HG03139 (cell line): ENCODE measurements at regions not wholly inside any gene's neighbourhood (a gene's known extent, or its start where the extent isn't known, plus 50 kb on each side); places are given as distances from the start of the nearest gene placed in this dataset.
A peak's percentile ranks its signal among the peaks of the same experiment; 100 is the strongest.
"Not testable (repeated sequence)": the region's sequence is repeated elsewhere in the genome, so short reads cannot be mapped to it uniquely, and the experiment has no call there.

Source experiments
- ATAC-seq: cut with Tn5 transposase; IDR thresholded peaks from one replicate; pipeline ENCODE4 v1.9.1; 2021; ENCODE audit not compliant: unreplicated experiment

DNA sequence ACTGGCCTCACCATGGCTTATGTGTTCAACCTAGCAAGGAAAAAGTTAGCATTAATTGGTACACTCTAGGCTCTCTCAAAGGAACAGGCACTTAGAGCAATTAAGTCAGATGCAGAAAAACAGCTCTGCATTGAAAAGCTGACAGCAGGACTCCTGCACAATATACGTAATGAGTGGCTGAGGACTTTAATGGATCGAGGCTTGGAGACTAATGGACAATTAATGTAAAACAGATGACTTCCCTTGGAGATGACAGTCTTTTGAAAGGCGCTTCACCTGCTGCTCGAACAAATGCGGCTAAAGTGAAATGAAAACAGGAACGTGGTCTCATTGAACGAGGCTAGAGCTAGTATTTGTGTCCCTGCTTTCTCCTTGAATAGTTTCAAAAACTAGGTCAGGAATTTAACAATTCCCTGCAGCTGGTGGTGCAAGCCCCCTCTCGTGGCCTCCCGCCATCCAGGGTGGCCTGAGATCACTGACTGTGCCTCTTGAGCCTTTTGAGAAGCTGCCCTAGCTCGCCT lies 137.1 kb downstream of the ELOVL4 start:
- no peak for ATAC-seq

DNA sequence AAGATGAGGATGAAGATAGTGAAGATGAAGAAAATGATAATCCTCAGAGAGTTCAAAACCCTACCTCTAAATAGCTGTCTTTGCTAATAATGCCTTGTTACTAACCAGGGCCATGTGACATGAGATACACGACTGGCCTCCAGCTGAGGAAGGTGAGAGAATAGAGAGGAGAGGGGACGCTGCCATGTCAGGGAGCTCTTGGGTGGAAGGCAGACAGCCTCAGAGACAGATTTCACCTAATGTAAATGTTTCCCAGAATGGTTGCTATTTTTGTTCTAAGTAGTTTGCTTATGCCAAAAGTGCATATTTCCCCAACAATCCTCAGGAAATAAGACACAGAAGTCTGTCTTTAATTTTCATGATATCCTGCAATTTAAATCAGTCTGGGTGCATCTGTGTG lies 138.4 kb downstream of the ELOVL4 start:
- no peak for ATAC-seq

DNA sequence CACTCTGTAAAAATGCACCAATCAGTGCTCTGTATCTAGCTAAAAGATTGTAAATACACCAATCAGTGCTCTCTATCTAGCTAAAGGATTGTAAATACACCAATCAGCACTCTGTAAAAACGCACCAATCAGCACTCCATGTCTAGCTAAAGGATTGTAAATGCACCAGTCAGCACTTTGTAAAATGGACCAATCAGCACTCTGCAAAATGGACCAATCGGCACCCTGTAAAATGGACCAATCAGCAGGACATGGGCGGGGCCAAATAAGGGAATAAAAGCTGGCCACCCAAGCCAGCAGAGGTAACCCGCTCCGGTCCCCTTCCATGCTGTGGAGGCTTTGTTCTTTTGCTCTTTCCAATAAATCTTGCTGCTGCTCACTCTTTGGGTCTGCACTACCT lies 140.7 kb downstream of the ELOVL4 start:
- ATAC-seq: not testable (repeated sequence)

DNA sequence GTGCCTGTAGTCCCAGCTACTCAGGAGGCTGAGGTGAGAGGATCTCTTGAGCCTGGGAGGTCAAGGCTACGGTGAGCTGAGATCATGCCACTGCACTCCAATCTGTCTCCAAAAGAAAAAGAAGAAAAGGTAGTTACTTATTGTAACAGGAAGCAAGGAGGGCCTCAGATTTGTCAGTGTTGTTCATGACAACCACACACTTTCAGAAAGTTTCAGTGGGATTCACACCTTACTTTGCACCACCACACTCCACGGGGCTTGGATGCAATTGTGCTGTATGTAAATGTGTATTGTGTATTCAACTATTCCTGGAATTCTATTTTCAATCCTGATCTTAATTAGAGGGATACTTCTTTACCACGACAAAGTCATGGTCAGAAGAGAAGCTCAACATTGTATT lies 142.6 kb downstream of the ELOVL4 start:
- no peak for ATAC-seq

DNA sequence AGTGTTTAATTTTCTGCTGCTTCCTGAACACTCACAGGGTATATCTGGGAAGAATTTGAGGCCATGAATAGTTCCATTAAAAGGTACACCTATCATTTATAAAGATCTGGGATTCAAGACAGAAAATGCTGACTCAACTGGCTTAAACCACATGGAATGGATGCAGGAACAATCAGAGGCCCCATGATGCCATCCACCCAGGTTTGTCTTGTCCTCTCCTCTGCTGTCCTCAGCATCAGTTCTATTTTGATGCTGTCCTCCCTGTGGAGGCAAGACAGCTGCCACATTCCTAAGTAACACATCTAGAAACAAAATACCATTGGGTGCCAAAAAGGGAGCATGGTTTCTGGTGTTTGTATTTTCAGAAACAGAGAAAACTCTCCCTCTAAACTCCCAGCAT lies 143.4 kb downstream of the ELOVL4 start:
- ATAC-seq: no peak

DNA sequence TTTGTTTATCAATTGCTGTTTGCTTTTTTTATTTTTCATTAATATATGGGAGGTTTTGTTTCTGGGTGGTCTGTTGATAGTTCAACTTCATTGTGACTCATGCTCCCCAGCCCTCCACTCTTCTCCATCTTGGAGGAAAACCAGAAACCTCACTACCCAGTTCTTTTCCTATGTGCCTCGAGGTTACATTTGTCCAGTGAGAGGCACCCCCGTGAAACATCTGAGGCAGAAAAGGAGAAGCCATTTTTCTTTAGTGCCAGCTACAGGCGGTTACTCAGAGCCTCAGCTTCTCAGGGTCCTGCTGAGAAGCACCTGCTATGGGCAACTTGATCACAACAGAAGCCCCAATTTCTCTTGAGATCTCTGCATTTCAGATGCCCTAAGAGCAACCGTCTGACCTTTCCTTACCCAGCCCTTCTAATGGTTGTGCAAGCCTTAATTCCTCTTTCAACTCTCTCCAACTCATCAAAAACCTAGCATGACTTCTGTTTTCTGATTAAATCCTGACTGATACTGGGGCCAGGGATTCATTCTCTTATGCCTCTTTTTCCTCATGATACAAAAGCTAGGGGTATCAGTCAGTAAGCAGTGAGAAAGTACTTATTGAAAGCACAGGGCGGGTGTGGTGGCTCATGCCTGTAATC lies 144.6 kb downstream of the ELOVL4 start:
- ATAC-seq: no peak

DNA sequence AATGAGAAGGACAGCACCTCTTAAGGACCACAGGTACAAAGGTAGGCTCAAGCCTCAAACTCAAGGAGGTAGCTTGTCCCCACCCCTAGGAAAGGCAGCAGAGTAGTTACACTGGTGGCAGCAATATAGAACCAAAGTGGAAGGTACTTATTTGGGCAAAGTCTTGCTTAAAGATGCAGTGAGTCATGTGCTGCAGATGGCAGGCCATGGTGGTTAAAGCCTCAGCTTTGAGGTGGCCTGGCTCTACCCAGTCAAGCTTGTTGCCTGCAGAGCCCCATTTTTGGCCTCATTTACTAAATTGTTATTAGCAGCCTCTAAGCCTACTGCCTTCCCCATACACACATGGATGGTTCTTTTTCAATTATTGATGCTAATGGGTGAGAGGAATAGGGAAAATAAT lies 146.0 kb downstream of the ELOVL4 start:
- no peak for ATAC-seq

DNA sequence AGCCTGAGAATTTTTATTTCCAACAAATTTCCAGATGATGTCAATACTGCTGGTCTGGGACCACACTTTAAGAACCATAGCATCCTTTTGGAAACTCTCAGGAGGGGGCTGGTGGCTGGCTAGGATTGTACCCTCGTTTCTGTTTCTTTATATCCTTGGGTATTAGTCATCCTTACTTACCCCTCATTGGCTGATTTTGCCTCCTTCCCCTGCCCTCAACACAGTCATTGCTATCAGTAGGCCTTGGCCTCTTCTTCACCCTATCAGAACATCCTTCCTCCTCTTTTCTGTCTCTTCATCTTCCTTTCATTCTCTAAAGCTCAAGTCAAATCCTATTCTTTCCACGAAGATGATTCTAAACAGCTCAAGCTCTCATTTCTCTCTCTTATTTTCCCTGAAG lies 148.5 kb downstream of the ELOVL4 start:
- ATAC-seq: no peak

DNA sequence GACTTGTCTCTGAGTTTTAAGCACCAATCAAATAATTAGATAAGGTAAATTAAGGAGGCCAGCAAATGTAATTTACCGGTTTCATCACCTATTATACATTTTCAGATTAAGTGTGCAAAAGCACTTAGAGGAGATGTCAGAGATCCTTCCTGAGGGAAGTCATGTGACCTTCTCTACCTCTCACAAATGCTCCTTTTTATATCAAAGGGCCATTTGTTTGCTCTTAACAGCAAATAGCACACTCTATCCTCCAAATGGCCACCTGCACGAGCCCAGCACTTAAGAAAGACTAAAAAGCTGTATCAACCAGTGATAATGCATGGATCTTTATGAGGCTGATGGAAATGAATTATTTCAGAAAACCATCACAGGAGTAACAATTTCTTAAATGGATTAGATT lies 149.4 kb downstream of the ELOVL4 start:
- ATAC-seq: no peak

DNA sequence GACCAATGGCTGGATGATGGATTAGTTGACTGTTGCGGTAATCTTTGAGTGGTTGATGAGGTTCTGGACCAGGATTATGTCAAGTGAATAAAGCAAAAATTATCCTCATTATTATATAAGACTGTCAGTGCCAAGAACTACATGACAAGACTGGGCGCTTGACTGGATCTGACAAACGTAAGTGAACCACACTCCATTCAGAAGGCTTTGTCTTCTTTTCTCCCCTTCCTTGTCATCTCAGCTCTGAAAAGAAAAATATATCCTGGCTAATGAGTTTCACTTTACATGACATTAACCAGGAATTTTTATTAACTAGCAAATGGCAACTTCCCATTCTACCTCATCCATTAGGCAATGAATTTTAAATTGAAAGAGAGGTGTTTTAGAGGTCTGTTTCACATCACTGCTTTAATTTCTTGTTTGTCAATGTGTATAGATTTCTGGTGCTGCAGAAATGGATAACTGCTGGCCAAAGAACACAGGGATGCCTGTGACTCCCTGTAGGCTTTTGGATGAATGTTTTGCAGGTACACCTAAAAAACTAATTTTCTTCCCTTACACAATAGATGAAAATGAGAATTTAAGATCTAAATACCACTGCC lies 150.1 kb downstream of the ELOVL4 start:
- no peak for ATAC-seq

DNA sequence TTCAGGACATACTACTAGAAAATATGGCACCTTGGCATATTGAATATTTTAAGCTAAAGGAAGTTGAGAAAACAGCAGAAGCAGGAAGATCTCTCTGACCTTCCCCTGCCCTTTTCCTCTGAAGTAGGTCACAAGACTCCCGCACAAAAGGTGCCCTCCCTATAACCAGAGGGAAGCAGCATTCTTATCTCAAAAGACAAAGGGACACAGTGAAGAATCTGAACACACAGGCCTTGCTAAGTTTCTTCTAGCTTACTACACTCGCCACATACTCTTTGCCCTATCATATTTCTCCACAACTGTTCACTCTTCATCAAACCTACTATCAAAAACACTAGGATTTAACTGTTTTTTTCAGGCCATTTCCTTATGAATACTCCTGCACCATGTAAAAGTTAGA lies 151.2 kb downstream of the ELOVL4 start:
- no peak for ATAC-seq

DNA sequence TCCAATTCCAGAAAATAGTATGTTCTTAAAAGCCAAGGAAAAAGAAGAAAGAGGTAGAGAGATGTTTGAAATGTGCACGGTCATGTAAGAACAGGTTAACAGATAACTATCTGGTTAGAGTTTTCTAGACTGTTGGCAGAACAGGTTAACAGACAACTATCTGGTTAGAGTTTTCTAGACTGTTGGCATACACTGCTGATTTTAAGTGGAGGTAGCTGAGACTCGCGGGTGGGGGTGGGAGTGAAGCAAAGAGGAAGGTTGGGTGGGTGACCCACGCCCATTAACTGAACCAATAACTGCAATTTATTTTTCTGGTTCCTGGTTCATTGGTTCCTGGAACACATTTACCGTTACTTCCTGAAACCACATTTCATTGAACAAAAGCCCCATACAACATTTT lies 157.5 kb downstream of the ELOVL4 start:
- no peak for ATAC-seq

DNA sequence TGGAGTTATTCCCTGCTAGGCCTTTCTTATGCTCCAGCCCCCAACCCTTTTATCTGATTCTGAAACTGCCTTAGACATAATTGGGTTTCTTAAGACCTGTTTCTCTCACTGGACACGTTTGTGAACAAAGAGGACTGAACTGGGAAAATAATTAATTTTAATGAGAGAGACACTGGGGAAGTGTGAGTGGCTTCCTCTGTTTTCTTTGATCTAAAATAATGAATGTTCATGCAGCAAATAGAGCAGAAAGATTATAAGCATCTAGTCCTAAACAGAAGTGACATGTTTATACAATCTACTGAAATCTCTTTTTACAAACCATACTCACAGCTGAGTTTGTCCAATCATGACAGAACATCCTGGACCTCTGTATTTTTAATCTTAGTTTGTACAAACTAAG lies 157.6 kb downstream of the SH3BGRL2 start:
- no peak for ATAC-seq

DNA sequence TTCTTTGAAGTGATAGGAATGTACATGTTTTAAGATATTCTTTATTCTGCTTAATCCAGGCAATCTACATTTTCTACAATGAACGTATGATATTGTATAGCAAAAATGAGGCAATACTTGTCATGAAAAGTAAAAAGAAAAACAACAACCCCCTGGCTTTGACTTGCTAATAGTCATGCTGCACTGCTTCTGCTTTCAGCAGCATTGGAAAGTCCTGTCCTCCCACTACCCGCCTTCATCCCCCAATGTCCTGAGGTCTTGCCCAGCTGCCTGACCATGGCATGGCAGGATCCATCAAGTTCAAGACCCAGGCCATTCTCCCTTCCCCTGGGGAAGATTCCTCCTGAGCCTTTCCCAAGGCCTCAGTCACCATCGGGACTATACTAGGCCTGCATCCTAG lies 156.5 kb downstream of the SH3BGRL2 start:
- ATAC-seq: no peak

DNA sequence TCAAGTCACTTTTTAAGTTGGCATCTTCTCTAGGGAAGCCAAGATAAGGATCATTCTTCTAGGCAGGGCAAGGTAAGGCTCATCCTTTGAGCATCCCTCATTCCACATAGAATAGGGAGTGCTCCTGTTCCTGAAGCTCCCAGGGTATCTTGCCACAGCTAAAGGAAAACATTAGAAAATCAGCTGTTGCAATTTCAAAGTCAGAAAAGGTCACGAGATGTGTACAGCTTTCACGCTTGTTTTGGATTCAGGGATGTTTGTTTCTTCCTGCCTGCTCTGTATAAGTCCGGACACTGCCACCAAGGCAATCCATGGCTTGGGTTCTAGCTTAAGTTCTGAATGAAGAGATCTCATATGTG lies 153.2 kb downstream of the SH3BGRL2 start:
- no peak for ATAC-seq

DNA sequence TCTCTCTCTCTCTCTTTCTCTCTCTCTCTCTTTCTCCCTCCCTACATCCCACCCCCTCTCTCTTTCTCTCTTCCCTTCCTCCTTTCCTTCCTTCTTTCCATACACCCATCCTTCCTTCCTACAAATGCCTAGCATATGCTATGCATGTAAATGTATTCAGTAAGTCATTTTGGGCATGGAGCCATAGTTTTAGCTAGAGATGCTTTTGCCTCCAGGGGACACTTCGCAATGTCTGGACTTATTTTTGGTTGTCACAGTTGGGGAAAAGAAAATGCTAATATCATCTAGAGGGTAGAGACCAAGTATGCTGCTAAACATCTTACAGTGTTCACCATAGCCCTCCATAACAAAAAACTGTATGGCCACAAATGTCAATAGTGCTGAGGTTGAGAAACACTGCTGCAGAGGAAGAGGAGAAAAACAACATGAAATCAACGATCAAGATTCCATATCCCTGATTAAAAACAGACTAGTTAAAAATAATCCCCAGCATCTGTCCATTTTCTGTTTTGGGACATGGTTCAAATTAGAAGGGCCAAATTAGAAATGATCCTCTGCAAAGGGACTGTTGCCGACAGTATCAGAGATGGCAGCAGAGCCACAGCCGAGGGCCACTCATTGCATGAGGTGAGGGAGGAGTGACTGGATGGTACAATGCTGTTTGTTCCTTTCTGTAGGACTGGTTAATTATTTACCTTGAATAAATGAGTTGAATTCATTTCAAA lies 152.7 kb downstream of the SH3BGRL2 start:
- ATAC-seq: no peak

DNA sequence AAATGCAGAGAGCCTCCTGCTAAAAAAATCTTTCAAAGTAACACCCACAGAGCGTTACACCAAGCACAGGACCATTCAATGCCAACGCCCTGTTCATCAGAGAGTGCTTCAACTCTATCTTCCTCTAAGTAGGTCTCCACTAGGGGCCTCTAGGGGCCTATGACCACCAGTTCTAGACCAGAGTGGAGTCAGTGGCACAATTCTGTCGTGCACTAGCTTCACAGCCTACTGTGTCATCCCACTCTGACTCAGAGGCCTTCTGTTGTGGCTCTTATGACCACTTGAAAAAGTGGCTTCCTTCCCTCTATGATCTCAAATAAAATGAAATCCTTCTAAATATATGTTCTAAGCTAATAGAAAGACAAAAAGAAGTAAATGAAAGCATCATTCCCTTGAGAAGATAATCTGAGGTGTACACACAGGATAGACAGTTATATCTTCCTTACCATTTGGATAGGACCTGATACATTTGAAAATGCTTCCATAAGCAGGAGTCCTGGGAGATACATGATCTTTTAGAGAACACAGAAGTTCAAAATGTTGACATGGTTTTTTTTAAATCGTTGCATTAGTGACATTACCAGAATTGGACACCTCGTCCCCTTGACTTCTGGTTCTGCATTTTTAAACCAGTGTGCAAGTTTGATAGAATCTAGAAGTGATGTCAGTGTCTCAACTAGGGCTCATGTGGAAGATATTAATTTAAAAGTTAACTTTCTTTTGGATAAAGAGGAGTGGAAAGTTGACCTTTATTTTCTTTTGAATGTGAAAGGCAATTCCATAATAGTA lies 151.9 kb downstream of the SH3BGRL2 start:
- ATAC-seq: no peak

DNA sequence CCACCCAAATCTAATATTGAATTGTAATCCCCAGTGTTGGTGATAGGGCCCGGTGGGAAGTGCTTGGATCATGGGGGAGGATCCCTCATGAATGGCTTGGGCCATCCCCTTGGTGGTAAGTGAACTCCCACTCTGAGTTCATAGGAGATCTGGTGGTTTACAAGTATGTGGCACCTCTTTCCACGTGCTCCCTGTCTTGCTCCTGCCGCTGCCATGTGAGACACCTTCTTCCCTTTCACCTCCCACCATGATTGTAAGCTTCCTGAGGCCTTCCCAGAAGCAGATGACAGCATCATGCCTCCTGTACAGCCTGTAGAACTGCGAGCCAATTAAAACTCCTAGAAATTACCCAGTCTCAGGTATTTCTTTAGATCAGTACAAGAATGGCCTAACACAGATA lies 150.8 kb downstream of the SH3BGRL2 start:
- ATAC-seq: no peak

DNA sequence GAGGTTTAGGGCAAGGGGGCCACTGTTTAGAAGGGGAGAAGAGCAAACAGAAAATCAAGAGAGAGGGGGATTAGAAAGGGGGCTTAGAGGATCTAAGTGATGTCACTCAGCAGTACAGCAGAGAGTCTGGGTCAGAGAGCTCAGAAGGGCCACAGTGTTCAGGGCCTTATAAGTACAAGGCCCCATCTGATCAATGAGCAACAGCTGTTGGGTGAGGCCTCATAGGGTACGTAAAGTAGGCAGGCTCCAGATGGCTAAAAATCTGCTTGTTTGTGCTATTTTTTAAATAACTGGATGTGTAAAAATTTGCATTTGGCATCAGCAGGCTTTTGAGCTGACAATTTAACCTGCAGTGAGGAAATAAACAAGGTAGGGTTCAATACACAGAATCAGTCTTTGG lies 149.8 kb downstream of the SH3BGRL2 start:
- no peak for ATAC-seq

DNA sequence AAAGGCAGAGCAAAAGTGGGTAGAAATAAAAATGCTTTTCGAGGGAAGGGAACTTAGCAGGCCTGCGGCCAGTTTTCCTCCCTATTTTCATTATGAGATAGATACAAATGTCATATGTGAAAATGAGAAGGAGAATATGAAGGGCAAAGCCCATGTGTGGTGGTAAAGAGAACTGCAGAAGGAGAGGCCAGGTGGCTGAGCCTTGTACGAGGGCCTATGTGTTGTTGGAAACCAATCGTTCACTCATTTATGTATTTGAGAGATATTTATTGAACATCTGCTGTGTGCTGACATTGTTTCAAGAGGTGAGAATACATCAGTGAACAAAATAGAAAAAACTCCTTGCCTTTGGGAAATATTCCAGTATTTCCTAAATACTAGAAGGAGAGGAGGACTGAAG lies 147.7 kb downstream of the SH3BGRL2 start:
- no peak for ATAC-seq

DNA sequence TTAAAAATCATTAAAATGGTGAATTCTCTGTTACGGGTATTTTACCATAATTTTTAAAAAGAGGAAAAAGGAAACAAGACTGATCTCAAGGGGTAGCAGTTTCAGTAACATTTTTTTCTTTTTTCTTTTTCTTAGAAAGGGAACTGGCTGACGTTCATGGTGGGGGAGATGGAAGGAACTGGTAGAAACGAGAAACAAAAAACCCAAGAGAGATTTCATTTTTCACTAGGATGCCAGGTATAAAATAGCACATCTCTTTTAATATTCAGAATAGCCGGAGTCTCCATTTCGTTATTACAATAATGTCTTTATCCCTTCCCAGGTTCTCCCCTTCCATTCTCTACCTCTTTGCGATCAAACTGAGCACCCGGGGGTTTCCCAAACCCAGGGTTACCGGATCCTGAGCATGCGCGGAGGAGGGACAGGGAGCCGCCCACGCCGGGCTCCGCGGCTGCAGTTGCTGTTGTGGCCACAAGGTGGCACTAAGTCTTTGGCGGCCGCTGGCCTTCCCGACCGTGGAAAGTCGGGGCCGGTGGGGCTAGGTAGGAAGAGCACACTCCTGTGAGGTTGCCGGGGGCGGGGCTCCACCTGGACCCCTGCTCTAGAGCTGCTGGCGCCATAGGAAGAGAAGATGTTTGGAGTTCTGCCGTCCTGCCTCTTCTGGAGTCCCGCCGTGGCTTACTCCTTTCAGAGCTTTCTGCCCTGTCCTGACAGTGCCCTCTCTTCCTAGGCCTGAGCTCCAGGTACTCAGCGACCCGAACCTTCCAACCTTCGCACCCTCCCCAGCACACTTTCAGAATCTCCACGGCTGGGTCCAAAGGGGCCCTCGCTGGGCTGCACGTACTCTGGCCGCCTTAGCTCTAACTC lies 146.8 kb downstream of the SH3BGRL2 start:
- ATAC-seq: peak; percentile 93
